H9 (cell line): ENCODE measurements at regions not wholly inside any gene's neighbourhood (a gene's known extent, or its start where the extent isn't known, plus 50 kb on each side); places are given as distances from the start of the nearest gene placed in this dataset.

ENCODE experiments used
- DNase-seq: peaks from one replicate; pipeline ENCODE4 v3.0.0-alpha.2; 2017
- H2AFZ ChIP-seq: one replicate; pipeline ENCODE4 v1.6.1; 2013; ENCODE audit warnings: mild to moderate bottlenecking, low read length, control low read depth, moderate library complexity
- H2AK5ac ChIP-seq: 2 replicates; pipeline ENCODE4 v1.6.1; 2013; ENCODE audit warnings: low read length, control low read depth, mixed read lengths; ENCODE audit not compliant: insufficient read length
- H2BK120ac ChIP-seq: one replicate; pipeline ENCODE4 v1.6.1; 2013; ENCODE audit warnings: low read depth, mild to moderate bottlenecking, low read length, control low read depth, inconsistent platforms; ENCODE audit not compliant: poor library complexity, severe bottlenecking
- H2BK12ac ChIP-seq: 2 replicates; pipeline ENCODE4 v1.6.1; 2013; ENCODE audit warnings: low read length, control low read depth, mixed read lengths, low read depth; ENCODE audit not compliant: insufficient read length
- H2BK15ac ChIP-seq: 2 replicates; pipeline ENCODE4 v1.6.1; 2013; ENCODE audit warnings: low read depth, low read length, control low read depth
- H2BK20ac ChIP-seq: one replicate; pipeline ENCODE4 v1.6.1; 2013; ENCODE audit warnings: low read depth, mild to moderate bottlenecking, low read length, control low read depth, inconsistent platforms; ENCODE audit not compliant: poor library complexity, severe bottlenecking
- H2BK5ac ChIP-seq: 2 replicates; pipeline ENCODE4 v1.6.1; 2013; ENCODE audit warnings: low read length, control low read depth, mixed read lengths; ENCODE audit not compliant: insufficient read length
- H3K14ac ChIP-seq: 2 replicates; pipeline ENCODE4 v1.6.1; 2013; ENCODE audit warnings: low read length, control low read depth; ENCODE audit not compliant: insufficient read depth
- H3K18ac ChIP-seq: 2 replicates; pipeline ENCODE4 v1.6.1; 2013; ENCODE audit warnings: low read depth, mild to moderate bottlenecking, mixed read lengths, low read length, control low read depth; ENCODE audit not compliant: insufficient read length
- H3K23ac ChIP-seq: 2 replicates; pipeline ENCODE4 v1.6.1; 2013; ENCODE audit warnings: low read length, control low read depth, mixed read lengths, low read depth; ENCODE audit not compliant: insufficient read length
- H3K23me2 ChIP-seq: 2 replicates; pipeline ENCODE4 v1.6.1; 2013; ENCODE audit warnings: low read depth, mild to moderate bottlenecking, mixed read lengths, low read length, control low read depth; ENCODE audit not compliant: insufficient read length, poor library complexity, severe bottlenecking
- H3K27ac ChIP-seq: 2 replicates; pipeline ENCODE4 v1.5.1; 2013; ENCODE audit warnings: low read length, control low read depth, mixed read lengths, low read depth; ENCODE audit not compliant: insufficient read length
- H3K27me3 ChIP-seq: 2 replicates; pipeline ENCODE4 v1.6.1; 2013; ENCODE audit warnings: low read length, control low read depth, inconsistent platforms; ENCODE audit not compliant: insufficient read depth
- H3K4ac ChIP-seq: 2 replicates; pipeline ENCODE4 v1.6.1; 2013; ENCODE audit warnings: low read depth, mild to moderate bottlenecking, control low read depth, inconsistent platforms, low read length, moderate library complexity
- H3K4me1 ChIP-seq: 2 replicates; pipeline ENCODE4 v1.6.1; 2013; ENCODE audit warnings: low read length, control low read depth, inconsistent platforms; ENCODE audit not compliant: insufficient read depth
- H3K4me2 ChIP-seq: 2 replicates; pipeline ENCODE4 v1.6.1; 2013; ENCODE audit warnings: low read length, control low read depth, mixed read lengths; ENCODE audit not compliant: insufficient read length, insufficient read depth
- H3K56ac ChIP-seq: 2 replicates; pipeline ENCODE4 v1.6.1; 2013; ENCODE audit warnings: low read depth, mild to moderate bottlenecking, mixed read lengths, low read length, control low read depth; ENCODE audit not compliant: insufficient read length
- H3K79me1 ChIP-seq: 2 replicates; pipeline ENCODE4 v1.6.1; 2013; ENCODE audit warnings: low read depth, mild to moderate bottlenecking, moderate library complexity, low read length, control low read depth, inconsistent platforms; ENCODE audit not compliant: insufficient read depth, poor library complexity, severe bottlenecking
- H3K79me2 ChIP-seq: 2 replicates; pipeline ENCODE4 v1.6.1; 2013; ENCODE audit warnings: low read length, control low read depth, inconsistent platforms; ENCODE audit not compliant: insufficient read depth
- H3K9ac ChIP-seq: 2 replicates; pipeline ENCODE4 v1.6.1; 2013; ENCODE audit warnings: low read length, control low read depth, mixed read lengths; ENCODE audit not compliant: insufficient read length; ENCODE audit errors: extremely low read depth
- H3K9me3 ChIP-seq: one replicate; pipeline ENCODE4 v1.6.1; 2013; ENCODE audit warnings: low read depth, low read length, inconsistent platforms; ENCODE audit not compliant: control insufficient read depth
- H3T11ph ChIP-seq: one replicate; pipeline ENCODE4 v1.6.1; 2013; ENCODE audit warnings: mild to moderate bottlenecking, low read length, control low read depth, inconsistent platforms
- H4K20me1 ChIP-seq: one replicate; pipeline ENCODE4 v1.6.1; 2013; ENCODE audit not compliant: control insufficient read depth, insufficient read length, insufficient read depth
- H4K5ac ChIP-seq: 2 replicates; pipeline ENCODE4 v1.6.1; 2013; ENCODE audit warnings: low read depth, mild to moderate bottlenecking, mixed read lengths, low read length, control low read depth; ENCODE audit not compliant: insufficient read length
- H4K8ac ChIP-seq: replicated peaks from 2 replicates; pipeline ENCODE4 v1.6.1; 2013; ENCODE audit warnings: low read length, control low read depth, mixed read lengths, low read depth; ENCODE audit not compliant: insufficient read length
- H4K91ac ChIP-seq: 2 replicates; pipeline ENCODE4 v1.6.1; 2013; ENCODE audit warnings: low read depth, mild to moderate bottlenecking, moderate library complexity, mixed read lengths, low read length, control low read depth; ENCODE audit not compliant: insufficient read length
- H3K27ac Mint-ChIP-seq, 3 experiments: 2 replicates in 2 of 3; 3 replicates in 1 of 3; pipeline ENCODE4 v1.8.0; 2020 to 2021; ENCODE audit warnings: mixed read lengths in 3 of 3, mild to moderate bottlenecking in 1 of 3, moderate library complexity in 1 of 3
- H3K27me3 Mint-ChIP-seq: 2 replicates; pipeline ENCODE4 v1.8.0; 2021; ENCODE audit warnings: low read depth, mild to moderate bottlenecking, moderate library complexity, mixed read lengths
- H3K36me3 Mint-ChIP-seq, 3 experiments: 2 replicates in 2 of 3; 3 replicates in 1 of 3; pipeline ENCODE4 v1.8.0; 2020 to 2021; ENCODE audit warnings: low read depth in 3 of 3, mixed read lengths in 3 of 3; ENCODE audit not compliant: insufficient read depth in 1 of 3
- H3K4me1 Mint-ChIP-seq, 2 experiments: 2 replicates each; pipeline ENCODE4 v1.8.0; 2020; ENCODE audit warnings: mixed read lengths in 2 of 2
- H3K4me3 Mint-ChIP-seq, 2 experiments: 2 replicates in 1 of 2; 3 replicates in 1 of 2; pipeline ENCODE4 v1.8.0; 2020 to 2021; ENCODE audit warnings: mild to moderate bottlenecking in 2 of 2, mixed read lengths in 2 of 2, moderate library complexity in 1 of 2
- H3K9me3 Mint-ChIP-seq, 2 experiments: 2 replicates in 1 of 2; 3 replicates in 1 of 2; pipeline ENCODE4 v1.8.0; 2020; ENCODE audit warnings: mild to moderate bottlenecking in 2 of 2, mixed read lengths in 2 of 2, moderate library complexity in 1 of 2
- CTCF ChIP-seq: fragments of 200-600 bp; sonication (generic); conservative IDR thresholded peaks from 3 replicates; pipeline ENCODE4 v1.8.0; 2021; ENCODE audit warnings: antibody characterized with exemption, mild to moderate bottlenecking
- WGBS: extraction: QIAGEN DNeasy Blood & Tissue Kit; methylation state at CpG from one replicate; pipeline ENCODE4 v1.1.7; 2013; ENCODE audit warnings: missing lambda C conversion rate, low lambda C conversion rate, mixed read lengths; ENCODE audit not compliant: insufficient read length; ENCODE audit errors: extremely low coverage; 5-methylcytosine and 5-hydroxymethylcytosine counted together

- Histone ChIP-seq H3K9me3 (no peaks in the 10 kb centered on the region), H2AFZ (no peak overlapping the region), H4K91ac (no peak overlapping the region), H2BK12ac (no peak overlapping the region), H2BK5ac (no peak overlapping the region), H3K27me3 (no peaks in the 10 kb centered on the region), H3K79me1 (no peaks in the 10 kb centered on the region), H2BK20ac (no peak overlapping the region), H3K4me2 (no peak overlapping the region), H3K23me2 (no peaks in the 10 kb centered on the region), H3K56ac (no peak overlapping the region), H3K4ac (no peak overlapping the region), H3K79me2 (no peaks in the 10 kb centered on the region), H2BK120ac (no peak overlapping the region), H3K27ac (no peak overlapping the region), H3K4me1 (peaks cover 2% of the 10 kb centered on the region; the same call in 1 of the 2 replicates), H4K20me1 (no peaks in the 10 kb centered on the region), H2AK5ac (no peak overlapping the region), H3K18ac (no peak overlapping the region), H3K9ac (no peak overlapping the region), H4K8ac (no peak overlapping the region), H3K14ac (no peak overlapping the region), H2BK15ac (no peak overlapping the region), H4K5ac (no peak overlapping the region), H3T11ph (no peak overlapping the region), H3K23ac (no peak overlapping the region)
- Mint-ChIP-seq H3K36me3 (no peaks in the 10 kb centered on the region), H3K27me3 (no peaks in the 10 kb centered on the region; the same call in 1 of the 2 replicates), H3K4me3 (no peak overlapping the region), H3K4me1 (peaks cover 2 to 9% of the 10 kb centered on the region in 2 experiments; a peak in 2 of 4 replicates), H3K9me3 (no peaks in the 10 kb centered on the region; a peak in 1 of 5 replicates), H3K27ac (no peak overlapping the region)
- TF ChIP-seq CTCF: no peak
- WGBS: no CpG with 5 or more reads among the region's 4 CpGs
- no peak for DNase-seq
These were observed 792.3 kb upstream of the PIK3C3 start for GRCh38 chr18:41162781-41163180.
